Calu3 (cell line): ENCODE measurements at regions not wholly inside any gene's neighbourhood (a gene's known extent, or its start where the extent isn't known, plus 50 kb on each side); places are given as distances from the start of the nearest gene placed in this dataset.

ENCODE experiments used
- BruUV-seq: library from RNA; stranded (reverse); fragments of 400-500 nt; replicated peaks from 2 replicates; lab custom pipeline; 2021; lab: Mats Ljungman, UMichigan
- CTCF ChIA-PET: fragments of 300-600 bp; sonication (Branson Sonifier 250); formaldehyde crosslinking; loops from one replicate; lab custom pipeline; 2022; ENCODE audit warnings: antibody characterized with exemption; lab: Charles Lee
- DNase-seq: peaks from one replicate; pipeline ENCODE4 v3.0.0; 2022
- H3K27ac Mint-ChIP-seq: one replicate; pipeline ENCODE4 v1.8.0; 2022; ENCODE audit warnings: mixed read lengths; ENCODE audit not compliant: unreplicated experiment
- H3K27me3 Mint-ChIP-seq: one replicate; pipeline ENCODE4 v1.8.0; 2022; ENCODE audit warnings: mixed read lengths; ENCODE audit not compliant: unreplicated experiment
- H3K36me3 Mint-ChIP-seq: one replicate; pipeline ENCODE4 v1.8.0; 2022; ENCODE audit warnings: mild to moderate bottlenecking, moderate library complexity, mixed read lengths; ENCODE audit not compliant: insufficient read depth, unreplicated experiment
- H3K4me1 Mint-ChIP-seq: one replicate; pipeline ENCODE4 v1.8.0; 2022; ENCODE audit warnings: mild to moderate bottlenecking, low read depth, mixed read lengths; ENCODE audit not compliant: unreplicated experiment
- H3K4me3 Mint-ChIP-seq: one replicate; pipeline ENCODE4 v1.8.0; 2022; ENCODE audit warnings: mild to moderate bottlenecking, low read depth, moderate library complexity, mixed read lengths; ENCODE audit not compliant: unreplicated experiment
- H3K9me3 Mint-ChIP-seq: one replicate; pipeline ENCODE4 v1.8.0; 2022; ENCODE audit warnings: low read depth, mixed read lengths; ENCODE audit not compliant: unreplicated experiment
- intact Hi-C: fragments of 100-400 bp; cut with micrococcal nuclease; formaldehyde crosslinking; loops from one replicate; pipeline ENCODE4 v1.10.0; 2022; ENCODE audit not compliant: unreplicated experiment
- TF ChIP-seq, protein P1 (sequence below): fragments of 200-600 bp; IDR thresholded peaks from one replicate; pipeline ENCODE4 v1.8.0; 2022; ENCODE audit warnings: antibody characterized with exemption; ENCODE audit not compliant: unreplicated experiment

DNA sequence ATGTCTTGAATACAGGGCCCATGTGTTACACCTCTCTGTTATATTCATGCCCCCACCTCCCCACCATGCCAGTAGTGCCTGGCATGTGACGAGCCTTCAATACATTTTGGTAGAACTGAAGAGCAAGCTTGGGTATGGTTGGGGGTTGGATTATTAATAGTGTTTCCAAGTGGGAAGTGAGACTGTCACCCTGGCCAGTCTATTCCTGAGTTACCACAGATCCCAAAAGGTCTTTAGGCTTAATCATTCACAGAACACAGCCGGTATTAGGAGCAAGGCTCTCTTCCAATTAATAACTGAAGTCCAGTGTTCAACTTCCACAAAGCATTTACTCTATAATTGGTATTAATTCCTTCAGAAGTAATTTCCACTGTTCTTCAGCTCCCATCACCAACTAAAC, 231.9 kb upstream of the LRTM1 start:
- no peaks in the 10 kb centered on the region for H3K4me1 Mint-ChIP-seq
- H3K9me3 Mint-ChIP-seq, result peaks cover 27% of the 10 kb centered on the region
- DNase-seq, result no peak
- BruUV-seq, result no TSS peak
- H3K27ac Mint-ChIP-seq, result no peak overlapping the region
- no peaks in the 10 kb centered on the region for H3K27me3 Mint-ChIP-seq
- CTCF ChIA-PET, result no interaction called here
- intact Hi-C loops, result no loop called here
- TF ChIP-seq, protein P1, sequence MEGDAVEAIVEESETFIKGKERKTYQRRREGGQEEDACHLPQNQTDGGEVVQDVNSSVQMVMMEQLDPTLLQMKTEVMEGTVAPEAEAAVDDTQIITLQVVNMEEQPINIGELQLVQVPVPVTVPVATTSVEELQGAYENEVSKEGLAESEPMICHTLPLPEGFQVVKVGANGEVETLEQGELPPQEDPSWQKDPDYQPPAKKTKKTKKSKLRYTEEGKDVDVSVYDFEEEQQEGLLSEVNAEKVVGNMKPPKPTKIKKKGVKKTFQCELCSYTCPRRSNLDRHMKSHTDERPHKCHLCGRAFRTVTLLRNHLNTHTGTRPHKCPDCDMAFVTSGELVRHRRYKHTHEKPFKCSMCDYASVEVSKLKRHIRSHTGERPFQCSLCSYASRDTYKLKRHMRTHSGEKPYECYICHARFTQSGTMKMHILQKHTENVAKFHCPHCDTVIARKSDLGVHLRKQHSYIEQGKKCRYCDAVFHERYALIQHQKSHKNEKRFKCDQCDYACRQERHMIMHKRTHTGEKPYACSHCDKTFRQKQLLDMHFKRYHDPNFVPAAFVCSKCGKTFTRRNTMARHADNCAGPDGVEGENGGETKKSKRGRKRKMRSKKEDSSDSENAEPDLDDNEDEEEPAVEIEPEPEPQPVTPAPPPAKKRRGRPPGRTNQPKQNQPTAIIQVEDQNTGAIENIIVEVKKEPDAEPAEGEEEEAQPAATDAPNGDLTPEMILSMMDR, result no peak
- H3K4me3 Mint-ChIP-seq, result no peak overlapping the region
- no peaks in the 10 kb centered on the region for H3K36me3 Mint-ChIP-seq

DNA sequence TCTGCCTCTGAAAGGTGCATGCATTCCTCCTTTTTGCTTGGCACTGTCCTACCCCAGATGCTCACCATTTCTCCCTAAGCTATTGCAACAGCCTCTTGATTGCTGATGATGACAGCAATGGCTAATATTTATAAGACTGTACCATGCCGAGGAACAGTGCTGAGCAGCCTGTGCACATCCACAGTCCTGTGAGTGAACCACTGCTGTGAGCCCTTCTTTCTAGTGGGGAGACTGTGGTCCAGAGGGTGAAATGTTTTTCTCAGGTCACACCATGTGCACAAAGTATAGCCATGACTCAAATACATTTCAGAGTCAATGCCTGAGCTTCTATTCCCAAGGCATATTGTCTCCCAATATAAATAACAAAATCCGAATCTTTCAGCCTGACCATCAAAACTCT, 231.2 kb upstream of the LRTM1 start:
- intact Hi-C loops, result no loop called here
- BruUV-seq, result no TSS peak
- DNase-seq, result no peak
- H3K9me3 Mint-ChIP-seq, result peaks cover 27% of the 10 kb centered on the region
- H3K27me3 Mint-ChIP-seq, result no peaks in the 10 kb centered on the region
- H3K4me1 Mint-ChIP-seq, result no peaks in the 10 kb centered on the region
- TF ChIP-seq, protein P1, result no peak
- H3K27ac Mint-ChIP-seq, result no peak overlapping the region
- H3K4me3 Mint-ChIP-seq, result no peak overlapping the region
- H3K36me3 Mint-ChIP-seq, result no peaks in the 10 kb centered on the region
- CTCF ChIA-PET, result no interaction called here

DNA sequence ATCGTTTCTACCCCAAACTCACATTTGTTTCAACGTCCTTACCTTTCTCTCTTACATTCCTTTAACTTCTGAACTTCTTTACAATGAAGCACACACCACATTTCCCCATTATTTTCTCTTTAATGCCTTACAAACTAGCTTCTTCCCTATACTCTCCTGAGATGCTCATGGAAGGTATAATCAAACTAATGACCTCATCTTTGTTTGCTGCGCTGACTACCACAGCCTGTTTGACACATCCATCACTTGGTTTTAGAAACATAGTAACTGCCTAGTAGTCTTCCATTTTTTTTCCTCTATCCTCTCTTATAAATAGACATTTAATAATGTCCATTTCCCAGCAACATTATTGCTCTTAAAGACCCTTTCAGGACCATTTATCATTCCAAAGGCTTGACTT, 230.5 kb upstream of the LRTM1 start:
- no peaks in the 10 kb centered on the region for H3K4me1 Mint-ChIP-seq
- no peak for DNase-seq
- no peak overlapping the region for H3K4me3 Mint-ChIP-seq
- TF ChIP-seq, protein P1, result no peak
- H3K27ac Mint-ChIP-seq, result no peak overlapping the region
- no peaks in the 10 kb centered on the region for H3K27me3 Mint-ChIP-seq
- intact Hi-C loops, result no loop called here
- BruUV-seq, result no TSS peak
- no peaks in the 10 kb centered on the region for H3K36me3 Mint-ChIP-seq
- CTCF ChIA-PET, result no interaction called here
- peaks cover 27% of the 10 kb centered on the region for H3K9me3 Mint-ChIP-seq

DNA sequence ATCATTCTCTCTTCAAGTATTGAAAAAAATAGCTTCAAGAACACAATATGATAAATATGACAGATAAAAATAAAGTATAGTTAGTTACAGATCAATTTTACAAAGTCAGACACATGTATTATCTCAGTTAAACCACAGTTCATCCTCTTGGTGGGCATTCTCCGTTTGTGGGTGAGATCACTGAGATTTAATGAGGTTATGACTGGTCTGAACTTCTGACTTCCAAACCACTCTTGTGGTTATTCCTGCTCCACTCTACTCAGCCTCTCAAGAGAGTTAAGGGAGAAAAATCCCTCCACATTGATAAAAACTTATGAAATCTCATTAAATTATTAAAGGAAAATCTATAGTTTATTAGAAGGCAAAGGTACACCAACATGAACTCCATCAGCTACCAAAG, 229.9 kb upstream of the LRTM1 start:
- CTCF ChIA-PET, result no interaction called here
- intact Hi-C loops, result no loop called here
- H3K27ac Mint-ChIP-seq, result no peak overlapping the region
- H3K36me3 Mint-ChIP-seq, result no peaks in the 10 kb centered on the region
- H3K27me3 Mint-ChIP-seq, result no peaks in the 10 kb centered on the region
- H3K4me1 Mint-ChIP-seq, result no peaks in the 10 kb centered on the region
- no TSS peak for BruUV-seq
- TF ChIP-seq, protein P1, result no peak
- no peak for DNase-seq
- H3K9me3 Mint-ChIP-seq, result peaks cover 22% of the 10 kb centered on the region
- H3K4me3 Mint-ChIP-seq, result no peak overlapping the region
